ENCODE measurements at regions not wholly inside any gene's neighbourhood (a gene's known extent, or its start where the extent isn't known, plus 50 kb on each side); places are given as distances from the start of the nearest gene placed in this dataset.

DNA sequence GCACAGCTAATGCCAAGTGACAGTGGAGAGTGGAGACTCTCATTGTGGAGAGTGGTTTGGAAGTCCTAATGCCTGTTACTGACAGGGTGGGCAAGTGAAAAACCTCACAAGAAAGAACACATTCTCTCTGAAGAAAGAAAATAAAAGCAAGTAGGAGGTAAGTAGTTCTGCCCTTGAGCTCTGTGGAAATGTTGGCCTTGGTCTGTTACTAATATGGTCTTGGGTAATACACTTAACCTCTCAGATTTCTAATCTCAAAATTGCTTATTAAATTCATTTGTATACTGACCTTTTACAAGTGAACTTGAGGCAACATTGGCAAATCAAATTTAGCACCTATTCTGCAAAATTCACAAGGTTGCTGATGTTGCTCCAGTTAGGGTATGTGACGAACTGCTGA lies 291.6 kb upstream of the CBLB start:
- no CpG with 5 or more reads among the region's 1 CpG for WGBS, 2 experiments (ENCODE audit: insufficient coverage in 2 of 2)
- no peaks in the 10 kb centered on the region for H3K4me1 ChIP-seq (ENCODE audit: control insufficient read depth, insufficient read depth, low read length, poor library complexity, severe bottlenecking)

DNA sequence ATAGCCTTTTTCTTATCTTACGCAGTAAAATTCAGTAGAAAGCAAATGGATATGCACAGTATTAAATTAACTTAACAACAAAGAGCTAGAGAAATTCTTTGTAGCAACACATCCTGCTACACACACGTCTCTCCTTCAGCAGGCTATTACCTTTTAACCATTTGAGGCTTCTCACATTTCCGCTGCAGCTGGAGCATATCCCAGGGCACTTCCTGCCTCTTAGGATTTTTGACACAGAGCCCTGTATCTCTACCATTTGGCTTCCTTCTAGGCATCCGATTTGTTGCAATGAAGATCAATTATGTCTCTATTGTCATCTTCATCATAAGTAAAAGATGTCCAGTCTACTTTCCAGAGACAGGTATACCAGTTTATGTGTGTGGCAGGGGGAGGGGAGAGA lies 292.4 kb upstream of the CBLB start:
- Histone ChIP-seq H3K4me1 (ENCODE audit: control insufficient read depth, insufficient read depth, low read length, poor library complexity, severe bottlenecking) (no peaks in the 10 kb centered on the region), H3K4me3 (ENCODE audit: extremely low read depth, insufficient read depth, low read length, poor library complexity, severe bottlenecking) (no peak overlapping the region), H3K36me3 (ENCODE audit: control insufficient read depth, insufficient read depth, low read length) (no peaks in the 10 kb centered on the region), H3K9me3 (ENCODE audit: control insufficient read depth, low read length) (no peaks in the 10 kb centered on the region), H3K27ac (ENCODE audit: low read depth, low read length, severe bottlenecking) (no peak overlapping the region)
- WGBS, 2 experiments (ENCODE audit: insufficient coverage in 2 of 2): 62 to 67% methylated on average over 2 to 3 of the region's 4 CpGs

More for the DNA sequence above, 291.6 kb upstream of the CBLB start:
- Histone ChIP-seq H3K9me3 (ENCODE audit: control insufficient read depth, low read length) (no peaks in the 10 kb centered on the region), H3K4me3 (ENCODE audit: extremely low read depth, insufficient read depth, low read length, poor library complexity, severe bottlenecking) (no peak overlapping the region), H3K27ac (ENCODE audit: low read depth, low read length, severe bottlenecking) (no peak overlapping the region), H3K36me3 (ENCODE audit: control insufficient read depth, insufficient read depth, low read length) (no peaks in the 10 kb centered on the region)

DNA sequence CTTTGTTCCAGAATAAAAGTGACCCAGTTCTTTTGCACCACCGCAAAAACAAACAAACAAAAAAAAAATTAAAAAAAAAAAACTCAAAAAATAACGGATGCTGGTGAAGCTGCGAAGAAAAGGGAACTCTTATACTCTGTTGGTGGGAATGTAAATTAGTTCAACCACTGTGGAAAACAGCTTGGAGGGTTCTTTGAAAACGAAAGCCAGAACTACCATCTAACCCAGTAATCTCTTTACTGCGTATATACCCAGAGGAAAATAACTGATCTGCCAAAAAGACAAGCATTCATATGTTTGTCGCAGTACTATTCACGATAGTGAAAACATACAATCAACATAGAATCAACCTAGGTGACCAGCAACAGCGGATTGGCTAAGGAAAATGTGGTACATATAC lies 298.9 kb upstream of the CBLB start:
- WGBS, 2 experiments (ENCODE audit: insufficient coverage in 2 of 2): no CpG with 5 or more reads among the region's 8 CpGs

DNA sequence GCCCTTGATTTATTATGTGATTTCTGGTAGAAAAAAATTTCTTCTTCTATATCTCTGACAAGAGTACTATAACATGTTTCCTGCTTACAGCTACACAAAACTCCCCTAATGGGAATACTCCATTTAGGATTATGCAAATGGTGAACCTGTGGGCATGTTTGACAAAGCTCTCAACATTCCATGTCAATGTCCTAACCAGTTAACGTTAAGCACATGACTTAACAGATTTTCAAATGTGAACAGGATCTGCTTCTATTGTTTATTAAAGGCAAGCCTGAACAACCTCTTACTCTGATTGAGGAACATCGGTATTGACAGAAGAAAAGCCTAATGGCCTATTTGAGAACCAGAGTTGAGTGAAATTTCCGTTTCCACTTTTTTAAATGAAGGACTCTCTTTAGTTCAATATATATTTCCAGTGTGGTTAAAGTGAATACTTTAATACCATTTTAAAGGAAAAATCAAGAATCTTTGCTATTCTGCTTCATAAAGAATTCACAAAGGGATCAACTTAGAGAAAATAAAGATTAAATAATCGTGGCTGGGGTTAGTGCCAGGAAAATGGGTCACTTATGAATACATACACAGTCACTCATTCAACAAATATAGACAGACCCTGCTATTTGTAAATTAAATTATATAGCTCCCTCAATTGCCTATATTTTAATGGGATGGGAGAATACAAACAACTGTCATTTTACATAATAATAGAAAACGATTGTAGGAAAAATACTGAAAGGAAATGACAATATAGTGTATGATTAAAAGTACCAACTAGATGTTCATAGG lies 300.3 kb upstream of the CBLB start:
- H3K4me3 ChIP-seq (ENCODE audit: extremely low read depth, insufficient read depth, low read length, poor library complexity, severe bottlenecking): no peak overlapping the region
- no peaks in the 10 kb centered on the region for H3K36me3 ChIP-seq (ENCODE audit: control insufficient read depth, insufficient read depth, low read length)
- H3K4me1 ChIP-seq (ENCODE audit: control insufficient read depth, insufficient read depth, low read length, poor library complexity, severe bottlenecking): no peaks in the 10 kb centered on the region
- H3K27ac ChIP-seq (ENCODE audit: low read depth, low read length, severe bottlenecking): no peak overlapping the region
- H3K9me3 ChIP-seq (ENCODE audit: control insufficient read depth, low read length): no peaks in the 10 kb centered on the region
- 86 to 100% methylated on average over 1 to 2 of the region's 5 CpGs for WGBS, 2 experiments (ENCODE audit: insufficient coverage in 2 of 2)

More for the DNA sequence above, 298.9 kb upstream of the CBLB start:
- Histone ChIP-seq H3K27ac (ENCODE audit: low read depth, low read length, severe bottlenecking) (no peak overlapping the region), H3K9me3 (ENCODE audit: control insufficient read depth, low read length) (no peaks in the 10 kb centered on the region), H3K36me3 (ENCODE audit: control insufficient read depth, insufficient read depth, low read length) (no peaks in the 10 kb centered on the region), H3K4me3 (ENCODE audit: extremely low read depth, insufficient read depth, low read length, poor library complexity, severe bottlenecking) (no peak overlapping the region), H3K4me1 (ENCODE audit: control insufficient read depth, insufficient read depth, low read length, poor library complexity, severe bottlenecking) (no peaks in the 10 kb centered on the region)

DNA sequence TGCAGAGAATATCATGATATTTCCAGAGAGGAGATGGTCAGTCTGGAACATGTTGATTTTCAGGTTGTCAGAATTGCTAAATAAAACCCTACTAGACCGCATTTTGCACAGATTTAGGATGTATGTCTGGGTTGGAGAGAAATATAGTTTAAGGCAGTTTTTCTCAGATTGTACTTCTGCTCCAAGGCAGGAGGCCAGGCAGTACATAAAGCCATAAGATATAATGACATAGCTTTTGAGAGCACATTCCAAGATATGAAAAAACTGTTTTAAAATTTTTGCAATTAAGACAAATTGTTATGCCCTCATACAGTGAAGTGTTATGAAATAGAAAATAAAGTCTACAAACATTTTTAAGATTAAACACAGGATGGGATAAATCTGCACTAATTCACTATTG lies 301.8 kb upstream of the CBLB start:
- WGBS, 2 experiments (ENCODE audit: insufficient coverage in 2 of 2): no CpG with 5 or more reads among the region's 1 CpG

DNA sequence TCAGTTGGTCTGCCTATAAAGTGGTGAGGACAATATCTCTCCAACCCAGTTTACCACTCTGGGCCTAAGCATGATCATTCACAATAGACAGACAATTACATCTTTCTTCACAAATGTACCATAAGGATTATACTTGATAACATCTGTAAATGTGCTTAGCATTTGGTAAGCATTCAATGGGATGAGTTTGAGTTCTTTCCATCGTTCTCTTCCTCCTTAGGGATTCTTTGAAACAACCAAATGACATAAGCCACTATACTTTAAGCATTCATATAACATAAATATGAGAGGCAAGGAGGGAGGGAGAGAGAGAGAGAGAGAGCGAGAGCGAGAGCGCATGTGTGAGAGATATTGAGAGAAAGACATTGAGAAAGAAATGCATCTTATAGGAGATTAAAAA lies 303.3 kb upstream of the CBLB start:
- Histone ChIP-seq H3K27ac (ENCODE audit: low read depth, low read length, severe bottlenecking) (no peak overlapping the region), H3K36me3 (ENCODE audit: control insufficient read depth, insufficient read depth, low read length) (no peaks in the 10 kb centered on the region), H3K9me3 (ENCODE audit: control insufficient read depth, low read length) (no peaks in the 10 kb centered on the region), H3K4me3 (ENCODE audit: extremely low read depth, insufficient read depth, low read length, poor library complexity, severe bottlenecking) (no peak overlapping the region), H3K4me1 (ENCODE audit: control insufficient read depth, insufficient read depth, low read length, poor library complexity, severe bottlenecking) (no peaks in the 10 kb centered on the region)
- whole genome bisulfite sequencing, 2 experiments (ENCODE audit: insufficient coverage in 2 of 2): 96 to 100% methylated on average over 3 of the region's 4 CpGs

More for the DNA sequence above, 301.8 kb upstream of the CBLB start:
- Histone ChIP-seq H3K36me3 (ENCODE audit: control insufficient read depth, insufficient read depth, low read length) (no peaks in the 10 kb centered on the region), H3K9me3 (ENCODE audit: control insufficient read depth, low read length) (no peaks in the 10 kb centered on the region), H3K27ac (ENCODE audit: low read depth, low read length, severe bottlenecking) (no peak overlapping the region), H3K4me3 (ENCODE audit: extremely low read depth, insufficient read depth, low read length, poor library complexity, severe bottlenecking) (no peak overlapping the region), H3K4me1 (ENCODE audit: control insufficient read depth, insufficient read depth, low read length, poor library complexity, severe bottlenecking) (no peaks in the 10 kb centered on the region)

DNA sequence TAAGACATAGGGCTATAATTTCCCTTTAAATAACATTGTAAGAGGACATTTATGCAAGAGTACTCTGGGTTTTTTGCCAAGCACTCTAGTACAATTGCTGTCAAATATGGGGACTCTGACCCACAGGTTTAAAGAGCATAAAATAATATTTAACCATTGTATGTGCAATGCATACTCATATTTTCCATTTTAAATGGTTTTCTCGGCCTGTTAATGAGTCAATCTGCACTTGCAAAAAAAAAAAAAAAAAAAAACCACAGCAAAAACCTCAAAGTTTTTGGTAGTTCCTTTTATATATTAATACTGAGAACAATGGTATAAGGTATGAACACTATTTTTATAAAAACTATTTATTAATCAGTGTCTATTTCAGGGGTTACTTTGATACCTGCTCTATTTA lies 304.0 kb upstream of the CBLB start:
- Histone ChIP-seq H3K4me1 (ENCODE audit: control insufficient read depth, insufficient read depth, low read length, poor library complexity, severe bottlenecking) (no peaks in the 10 kb centered on the region), H3K36me3 (ENCODE audit: control insufficient read depth, insufficient read depth, low read length) (no peaks in the 10 kb centered on the region), H3K4me3 (ENCODE audit: extremely low read depth, insufficient read depth, low read length, poor library complexity, severe bottlenecking) (no peak overlapping the region), H3K27ac (ENCODE audit: low read depth, low read length, severe bottlenecking) (no peak overlapping the region), H3K9me3 (ENCODE audit: control insufficient read depth, low read length) (no peaks in the 10 kb centered on the region)
- WGBS, 2 experiments (ENCODE audit: insufficient coverage in 2 of 2): no CpG with 5 or more reads among the region's 1 CpG

DNA sequence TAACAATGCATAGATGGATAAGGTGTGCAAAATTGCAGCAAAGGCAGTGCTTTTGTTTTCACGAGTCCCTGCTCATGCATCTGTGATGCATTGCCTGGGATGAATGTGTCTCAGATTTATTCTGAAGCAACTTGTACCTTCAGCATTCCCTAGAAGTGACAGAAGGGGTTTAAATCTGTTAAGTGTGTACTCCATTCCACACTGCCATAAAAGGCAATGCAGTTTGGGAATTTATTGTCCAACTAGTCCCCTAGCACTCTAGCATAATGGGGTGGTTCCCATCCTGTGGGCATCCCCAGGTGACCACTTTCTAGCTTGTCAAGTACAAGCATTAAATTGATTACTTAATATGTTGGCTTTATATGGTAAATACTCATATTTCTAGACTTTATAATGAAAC lies 306.5 kb upstream of the CBLB start:
- WGBS, 2 experiments (ENCODE audit: insufficient coverage in 2 of 2): 90% methylated on average over 1 of the region's 1 CpG; no CpG with 5 or more reads in 1 of the 2 experiments
- Histone ChIP-seq H3K4me1 (ENCODE audit: control insufficient read depth, insufficient read depth, low read length, poor library complexity, severe bottlenecking) (no peaks in the 10 kb centered on the region), H3K4me3 (ENCODE audit: extremely low read depth, insufficient read depth, low read length, poor library complexity, severe bottlenecking) (no peak overlapping the region), H3K27ac (ENCODE audit: low read depth, low read length, severe bottlenecking) (no peak overlapping the region), H3K9me3 (ENCODE audit: control insufficient read depth, low read length) (no peaks in the 10 kb centered on the region), H3K36me3 (ENCODE audit: control insufficient read depth, insufficient read depth, low read length) (no peaks in the 10 kb centered on the region)

DNA sequence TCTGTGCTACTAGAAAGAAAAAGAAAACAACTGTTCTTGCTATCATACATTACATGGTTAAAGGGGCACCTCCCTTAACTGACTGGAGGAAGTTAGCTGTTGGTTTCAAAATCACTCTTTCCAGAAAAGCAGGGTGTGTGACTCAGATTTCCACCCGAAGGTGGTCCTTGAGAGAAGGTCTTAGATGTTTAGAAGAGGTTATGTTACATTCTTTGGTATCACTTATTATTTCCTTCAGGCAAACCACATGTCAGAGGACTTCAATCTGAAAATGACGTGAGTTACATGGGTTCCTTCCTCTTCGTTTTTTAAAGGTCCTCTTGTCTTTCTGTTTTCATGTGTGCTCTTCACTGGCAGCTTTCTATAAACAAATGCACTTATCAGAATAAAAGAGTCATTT lies 307.9 kb upstream of the CBLB start:
- Histone ChIP-seq H3K4me1 (ENCODE audit: control insufficient read depth, insufficient read depth, low read length, poor library complexity, severe bottlenecking) (no peaks in the 10 kb centered on the region), H3K27ac (ENCODE audit: low read depth, low read length, severe bottlenecking) (no peak overlapping the region), H3K4me3 (ENCODE audit: extremely low read depth, insufficient read depth, low read length, poor library complexity, severe bottlenecking) (no peak overlapping the region), H3K36me3 (ENCODE audit: control insufficient read depth, insufficient read depth, low read length) (no peaks in the 10 kb centered on the region), H3K9me3 (ENCODE audit: control insufficient read depth, low read length) (no peaks in the 10 kb centered on the region)
- 67 to 88% methylated on average over 2 of the region's 3 CpGs for whole genome bisulfite sequencing, 2 experiments (ENCODE audit: insufficient coverage in 2 of 2)

DNA sequence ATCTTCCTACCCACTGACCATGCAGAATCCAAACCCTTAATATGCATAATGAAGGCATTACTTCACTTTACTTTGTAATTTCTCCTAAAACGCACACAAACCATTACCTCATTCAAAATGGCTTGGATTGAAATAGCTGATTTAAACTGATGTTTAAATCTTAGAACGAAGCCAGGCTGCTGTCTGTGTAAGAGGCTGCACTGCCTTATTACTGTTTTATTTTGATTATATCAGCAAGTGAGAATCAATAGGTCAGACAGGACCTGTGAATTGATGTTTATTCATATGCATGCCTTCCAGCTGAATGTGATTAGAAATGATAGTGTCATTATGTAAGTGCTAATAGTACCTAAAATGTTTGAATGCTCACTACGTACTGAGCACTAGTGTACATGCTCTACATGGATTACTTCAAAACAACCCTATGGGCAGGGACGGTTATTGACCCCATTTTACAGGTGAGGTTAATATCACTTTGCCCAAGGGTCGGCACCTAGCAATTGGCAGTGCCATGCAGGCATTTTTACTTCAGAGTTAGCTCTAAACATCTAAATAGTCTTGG lies 314.2 kb upstream of the CBLB start:
- Histone ChIP-seq H3K4me3 (ENCODE audit: extremely low read depth, insufficient read depth, low read length, poor library complexity, severe bottlenecking) (no peak overlapping the region), H3K9me3 (ENCODE audit: control insufficient read depth, low read length) (no peaks in the 10 kb centered on the region), H3K36me3 (ENCODE audit: control insufficient read depth, insufficient read depth, low read length) (no peaks in the 10 kb centered on the region), H3K27ac (ENCODE audit: low read depth, low read length, severe bottlenecking) (no peak overlapping the region), H3K4me1 (ENCODE audit: control insufficient read depth, insufficient read depth, low read length, poor library complexity, severe bottlenecking) (no peaks in the 10 kb centered on the region)
- WGBS, 2 experiments (ENCODE audit: insufficient coverage in 2 of 2): 100% methylated on average over 1 to 4 of the region's 5 CpGs

DNA sequence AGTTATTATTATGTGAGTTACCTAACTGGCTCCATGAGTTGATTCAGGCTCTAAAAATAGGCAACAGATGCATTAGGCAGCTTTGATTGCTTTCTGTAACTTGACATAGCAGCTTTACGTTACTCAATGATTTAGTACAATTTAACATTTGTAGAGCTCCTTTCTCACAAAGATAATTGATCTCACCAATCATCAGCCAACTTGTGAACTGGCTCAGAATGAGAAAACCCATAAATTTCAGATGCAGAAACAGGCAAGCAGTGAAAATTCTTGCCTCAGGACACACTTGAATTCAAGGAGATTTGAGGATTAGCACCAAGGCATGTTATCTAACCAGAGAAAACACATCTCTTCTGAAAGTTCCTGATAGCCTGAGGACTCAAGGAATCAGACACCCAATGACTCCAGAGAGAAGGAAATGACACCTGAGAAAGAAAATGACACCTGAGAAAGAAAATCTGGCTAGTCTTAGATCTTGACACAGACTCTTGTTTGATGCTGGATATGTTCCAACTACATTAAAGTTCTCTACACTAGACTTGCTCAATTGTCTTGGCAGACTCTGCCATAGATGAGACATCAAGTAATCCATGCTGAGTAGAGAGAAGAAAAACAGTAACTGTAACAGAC lies 315.1 kb upstream of the CBLB start:
- no peaks in the 10 kb centered on the region for H3K36me3 ChIP-seq (ENCODE audit: control insufficient read depth, insufficient read depth, low read length)
- WGBS, 2 experiments (ENCODE audit: insufficient coverage in 2 of 2): 60 to 86% methylated on average over 1 of the region's 1 CpG
- H3K4me3 ChIP-seq (ENCODE audit: extremely low read depth, insufficient read depth, low read length, poor library complexity, severe bottlenecking): no peak overlapping the region

More for the DNA sequence above, 315.1 kb upstream of the CBLB start:
- H3K4me1 ChIP-seq (ENCODE audit: control insufficient read depth, insufficient read depth, low read length, poor library complexity, severe bottlenecking): no peaks in the 10 kb centered on the region
- no peaks in the 10 kb centered on the region for H3K9me3 ChIP-seq (ENCODE audit: control insufficient read depth, low read length)
- no peak overlapping the region for H3K27ac ChIP-seq (ENCODE audit: low read depth, low read length, severe bottlenecking)
